CD4-positive, alpha-beta T cell treated with Interferon gamma for 1 hour (primary cell): ENCODE measurements at regions not wholly inside any gene's neighbourhood (a gene's known extent, or its start where the extent isn't known, plus 50 kb on each side); places are given as distances from the start of the nearest gene placed in this dataset.
A peak's percentile ranks its signal among the peaks of the same experiment; 100 is the strongest.
"Not testable (repeated sequence)": the region's sequence is repeated elsewhere in the genome, so short reads cannot be mapped to it uniquely, and the experiment has no call there.

ENCODE experiments used
- DNase-seq: peaks from one replicate; pipeline ENCODE4 v3.0.0-alpha.2; 2020

- DNase-seq, result no peak
Measured at GRCh38 chr5:77908787-77909186, 132.6 kb upstream of the TBCA start.

DNA sequence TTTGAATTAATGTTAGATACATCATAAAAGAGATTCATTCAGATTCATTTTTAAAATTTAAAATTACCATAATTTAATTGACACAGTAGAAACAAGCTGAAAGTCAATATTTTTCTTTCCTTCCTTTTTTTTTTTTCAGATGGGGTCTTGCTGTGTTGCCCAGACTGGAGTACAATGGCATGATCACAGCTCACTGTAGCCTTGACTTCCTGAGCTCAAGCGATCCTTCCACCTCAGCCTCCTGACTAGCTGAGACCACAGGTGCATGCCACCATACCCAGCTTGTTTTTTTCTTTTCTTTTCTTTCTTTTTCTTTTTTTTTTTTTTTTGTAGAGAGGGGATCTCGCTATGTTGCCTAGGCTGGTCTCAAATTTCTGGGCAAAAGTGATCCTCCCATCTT, 131.6 kb upstream of the TBCA start:
- DNase-seq, result no peak

GRCh38 chr5:77906806-77907205, 130.7 kb upstream of the TBCA start:
- no peak for DNase-seq

GRCh38 chr5:77904362-77904761, 128.2 kb upstream of the TBCA start:
- DNase-seq, result no peak

GRCh38 chr5:77900691-77901090, 124.6 kb upstream of the TBCA start:
- DNase-seq, result no peak

GRCh38 chr5:77898385-77898784, 122.2 kb upstream of the TBCA start:
- no peak for DNase-seq

DNA sequence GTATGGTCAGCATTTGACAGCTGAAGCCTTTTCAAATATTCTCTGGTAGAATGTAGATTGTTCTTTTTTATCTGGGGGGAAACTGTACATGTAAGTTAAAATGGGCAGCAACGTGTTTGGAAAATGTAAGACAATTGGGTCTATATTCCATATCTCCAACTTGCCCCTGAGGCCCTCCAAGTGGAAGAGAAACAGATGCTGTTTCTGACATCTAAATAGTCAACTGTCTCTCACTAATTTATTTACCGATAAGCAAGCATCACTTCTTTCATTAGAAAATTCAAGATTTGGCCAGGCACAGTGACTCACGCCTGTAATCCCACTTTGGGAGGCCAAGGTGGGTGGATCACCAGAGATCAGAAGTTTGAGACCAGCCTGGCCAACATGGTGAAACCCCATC, 120.2 kb upstream of the TBCA start:
- no peak for DNase-seq

- DNase-seq, result not testable (repeated sequence)
Measured at GRCh38 chr5:77894103-77894502, 118.0 kb upstream of the TBCA start.

DNA sequence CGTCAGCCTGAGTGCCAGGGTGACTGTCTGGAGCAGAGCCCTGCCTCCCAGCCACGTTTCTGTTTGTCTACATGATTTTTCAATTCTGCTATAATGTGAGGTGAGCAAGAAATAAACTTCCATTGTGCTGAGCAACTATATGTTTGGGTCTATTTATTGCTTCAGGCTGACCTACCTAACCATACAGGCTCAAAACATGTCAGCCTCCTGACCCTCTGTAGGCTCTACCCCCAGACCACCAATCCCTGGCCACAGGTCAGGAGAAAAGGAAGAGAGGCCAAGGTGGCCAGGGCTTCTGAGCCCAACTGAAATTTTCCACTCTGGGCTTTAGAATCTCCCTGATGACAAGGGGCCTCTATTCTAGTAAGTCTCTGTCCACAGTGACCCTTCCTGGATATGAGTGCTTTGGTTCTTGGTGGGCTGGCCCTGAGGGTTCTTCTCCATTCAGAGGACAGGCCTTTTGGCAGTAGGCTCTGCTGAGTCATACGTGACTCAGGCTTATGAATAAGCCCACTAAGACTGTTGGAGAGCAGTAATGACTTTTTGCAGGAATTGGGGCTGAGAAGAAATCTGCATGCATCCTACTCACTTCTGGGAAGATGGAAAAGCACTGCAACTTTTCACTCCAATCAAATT, 117.2 kb upstream of the TBCA start:
- DNase-seq, result peak; percentile 9

DNA sequence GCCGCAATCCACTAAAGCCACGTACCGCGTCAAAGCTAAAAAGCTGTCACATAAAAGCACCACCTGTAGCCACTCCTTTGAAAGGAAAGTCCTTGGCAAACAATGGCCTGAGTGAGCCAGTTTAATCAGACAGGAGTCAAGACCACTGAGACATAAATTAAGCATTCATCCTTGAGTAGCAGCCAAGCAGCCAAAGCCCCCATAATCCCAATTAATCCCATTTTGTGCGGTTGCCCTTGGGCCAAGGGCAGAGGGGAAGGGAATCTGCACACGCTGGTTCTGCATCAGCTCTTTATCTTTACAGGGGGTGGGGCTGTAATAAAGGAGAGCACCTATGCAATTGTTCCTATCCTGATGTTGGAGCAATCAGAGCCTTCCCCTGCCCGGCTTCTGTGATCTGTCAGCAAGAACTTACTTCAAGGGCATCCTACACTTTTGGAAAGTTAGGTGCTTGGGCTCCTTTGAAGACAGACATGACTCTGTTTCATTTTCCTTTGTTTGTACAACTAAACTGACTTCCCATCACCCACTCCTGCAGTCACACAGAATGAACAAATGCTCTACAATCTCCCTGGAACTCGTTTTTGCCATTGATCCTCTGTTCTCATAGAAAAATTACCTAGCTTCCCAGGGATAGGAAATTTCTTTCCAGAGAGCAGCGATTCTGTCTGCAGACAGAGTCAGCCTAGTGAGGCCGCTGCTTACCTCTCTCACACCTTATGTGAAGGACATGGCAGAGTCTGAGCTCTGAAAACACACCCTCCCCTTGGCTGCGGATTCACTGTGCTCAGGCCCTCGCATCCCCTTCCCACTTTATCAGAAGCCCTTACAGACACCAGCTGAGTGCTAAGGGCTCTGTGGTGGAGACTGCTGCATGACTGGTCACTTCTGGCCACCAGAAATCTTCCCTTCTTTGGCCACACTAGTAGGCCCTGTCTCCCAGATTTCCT, 116.2 kb upstream of the TBCA start:
- no peak for DNase-seq

GRCh38 chr5:77885519-77885918, 109.4 kb upstream of the TBCA start:
- no peak for DNase-seq

- no peak for DNase-seq
Measured at GRCh38 chr5:77882670-77883257, 106.6 kb upstream of the TBCA start.

DNA sequence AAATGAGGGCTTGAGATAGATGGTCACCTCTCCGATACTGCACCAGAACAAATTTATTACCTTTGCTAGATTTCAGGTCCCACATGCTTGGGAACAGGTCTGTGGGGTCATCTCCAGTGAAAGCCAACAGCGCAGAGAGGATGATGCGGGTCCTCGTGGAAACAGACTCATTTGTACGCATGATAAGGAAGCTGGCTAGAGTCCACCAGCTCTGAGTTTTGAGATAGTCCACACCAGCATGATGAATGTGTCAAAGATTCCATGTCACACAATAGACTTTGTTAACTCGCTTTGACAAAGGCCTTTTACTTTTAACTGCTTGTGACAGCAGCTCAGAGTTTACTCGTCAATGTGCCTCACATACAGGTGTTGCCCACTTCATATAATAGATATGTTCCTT, 105.4 kb upstream of the TBCA start:
- no peak for DNase-seq

- no peak for DNase-seq
Measured at GRCh38 chr5:77877516-77878355, 101.6 kb upstream of the TBCA start.

GRCh38 chr5:77876862-77877502, 100.8 kb upstream of the TBCA start:
- DNase-seq, result no peak

DNA sequence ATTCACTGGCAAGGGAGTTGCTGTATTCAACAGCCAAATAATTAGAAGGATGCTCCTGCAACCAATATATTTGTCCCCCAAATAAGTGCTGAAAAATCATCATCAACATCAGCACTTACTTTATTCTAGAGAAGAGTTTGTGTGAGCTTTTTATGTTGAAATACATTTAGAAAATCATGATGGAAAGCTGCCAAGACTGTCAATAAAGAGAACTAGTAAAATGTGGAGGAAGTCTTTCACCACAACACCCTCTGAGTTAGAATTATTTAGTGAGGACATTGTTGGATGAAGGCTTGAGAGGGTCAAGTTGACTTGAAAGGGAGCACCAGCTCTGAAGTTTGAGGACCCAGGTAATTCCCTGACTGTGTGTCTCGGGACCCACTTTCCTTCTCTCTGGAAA, 100.2 kb upstream of the TBCA start:
- DNase-seq, result no peak

GRCh38 chr5:77874691-77875090, 98.6 kb upstream of the TBCA start:
- DNase-seq, result no peak

DNA sequence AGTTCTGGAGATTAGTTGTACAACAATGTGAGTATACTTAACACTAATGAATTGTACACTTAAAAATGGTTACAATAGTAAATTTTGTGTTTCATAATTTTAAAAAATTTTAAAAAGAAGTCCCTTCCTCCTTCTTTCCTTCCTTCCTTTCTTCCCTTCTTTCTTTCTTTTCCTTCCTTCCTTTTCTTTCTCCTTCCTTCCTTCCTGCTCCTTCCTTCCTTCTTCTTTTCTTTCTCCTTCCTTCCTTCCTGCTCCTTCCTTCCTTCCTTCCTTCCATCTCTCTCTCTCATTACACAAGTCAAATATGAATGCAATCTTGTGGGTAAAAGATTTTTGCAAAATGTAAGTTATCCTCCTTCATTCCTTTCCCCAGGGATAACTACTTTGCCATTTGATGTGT, 97.1 kb upstream of the TBCA start:
- DNase-seq, result no peak

DNA sequence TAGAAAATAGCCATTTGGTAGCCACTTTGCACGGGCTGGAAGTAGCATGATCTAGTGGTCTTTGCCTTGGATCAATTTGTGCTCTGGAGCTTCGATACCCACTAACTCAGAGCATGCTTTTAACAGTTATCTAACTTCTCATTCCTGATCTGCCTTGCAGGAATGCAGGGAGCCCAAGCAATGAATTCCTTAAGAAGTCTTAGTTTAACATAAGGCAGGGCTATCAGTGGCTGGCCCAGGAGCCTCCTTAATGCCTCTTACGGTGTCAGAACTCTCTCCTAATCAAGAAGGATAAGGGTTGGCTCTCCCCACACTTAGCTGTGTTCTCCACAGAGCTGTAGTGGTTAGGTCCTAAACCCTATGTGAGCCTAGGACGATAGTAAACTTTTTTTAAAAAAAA, 95.8 kb upstream of the TBCA start:
- DNase-seq, result no peak

DNA sequence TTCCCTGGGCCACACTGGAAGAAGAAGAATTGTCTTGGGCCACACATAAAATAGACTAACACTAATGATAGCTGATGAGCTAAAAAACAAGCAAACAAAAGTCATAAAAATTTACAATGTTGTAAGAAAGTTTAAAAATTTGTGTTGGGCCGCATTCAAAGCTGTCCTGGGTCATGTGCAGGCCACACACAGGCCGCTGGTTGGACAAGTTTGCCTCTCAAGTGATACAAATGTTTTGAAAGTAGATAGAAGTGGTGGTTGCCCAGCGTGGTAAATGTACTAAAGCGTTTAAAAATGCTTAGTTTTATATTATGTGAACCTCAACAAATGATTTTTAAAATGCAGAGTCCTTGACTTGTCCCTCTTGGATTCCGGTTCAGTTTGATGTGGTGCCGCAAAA, 94.9 kb upstream of the TBCA start:
- DNase-seq, result no peak

DNA sequence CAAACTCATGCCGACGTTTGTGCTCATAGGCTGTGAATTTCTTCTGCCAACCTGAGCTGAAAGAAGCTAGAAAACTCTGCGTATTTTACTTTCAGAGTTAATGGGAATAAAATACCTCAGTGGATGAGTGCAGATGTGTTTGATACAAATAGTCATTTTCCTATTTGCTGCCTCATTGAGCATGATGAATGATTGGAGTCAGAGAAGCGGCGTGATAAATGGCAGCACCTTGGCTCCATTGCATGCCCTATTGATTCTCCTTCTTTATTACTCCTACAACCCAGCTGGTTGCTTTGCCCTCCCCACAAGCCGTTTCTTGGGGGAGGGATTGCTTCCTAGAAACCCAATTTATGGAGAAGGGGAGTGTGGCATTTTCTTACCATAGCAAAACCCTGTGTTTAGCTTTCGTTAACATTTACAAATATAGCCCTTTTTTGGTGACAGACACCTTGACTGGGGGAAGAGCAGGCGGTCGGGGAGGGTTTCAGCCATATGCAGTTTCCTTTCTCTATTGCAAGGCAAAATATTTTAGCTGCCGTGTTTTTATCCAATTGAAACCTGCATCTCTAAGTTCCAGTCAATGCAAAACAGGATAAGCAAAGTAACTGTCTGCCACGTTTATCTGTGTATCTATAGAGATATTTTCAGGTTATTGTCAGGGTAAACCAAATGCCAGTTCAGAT, 93.1 kb upstream of the TBCA start:
- DNase-seq, result no peak

DNA sequence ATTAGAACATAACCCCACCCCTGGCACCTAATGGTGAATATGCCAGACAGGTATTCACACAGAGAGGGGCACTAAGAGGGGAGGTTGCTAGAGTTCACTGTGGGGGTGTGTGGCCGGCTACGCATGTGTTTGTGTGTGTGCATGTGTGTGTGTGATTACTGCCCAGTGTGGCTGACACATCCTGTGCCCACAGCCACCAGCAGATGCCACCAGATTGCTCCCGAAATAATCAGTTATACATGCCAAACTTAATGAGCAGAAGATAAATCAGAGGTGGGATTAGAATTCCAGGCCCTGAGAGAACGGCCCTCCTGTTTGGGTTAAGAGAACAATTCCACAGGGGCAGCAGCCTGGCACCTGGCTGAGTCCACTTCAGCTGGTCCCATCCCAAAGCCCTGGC, 91.8 kb upstream of the TBCA start:
- DNase-seq, result no peak
